Heart right ventricle (tissue), 16 donors: ENCODE measurements at regions not wholly inside any gene's neighbourhood (a gene's known extent, or its start where the extent isn't known, plus 50 kb on each side); places are given as distances from the start of the nearest gene placed in this dataset.

ENCODE experiments used
- ATAC-seq, 8 donors: fragments of 200-7000 bp; cut with Tn5 transposase; one replicate each; pipeline ENCODE4 v1.9.1; 2020; ENCODE audit warnings: mild to moderate bottlenecking in 8 of 8, moderate library complexity in 8 of 8, moderate number of reproducible peaks in 1 of 8
- DNase-seq, 2 donors: peaks; one replicate each; pipeline ENCODE4 v3.0.0-alpha.2; 2020
- H3K27ac ChIP-seq, 10 donors: fragments of 200-600 bp; sonication (generic) in 2 of 10; one replicate each; pipeline versions ENCODE4 v1.5.0 to v1.8.0; 2020 to 2022; ENCODE audit warnings: mild to moderate bottlenecking in 3 of 10
- H3K27me3 ChIP-seq, 7 donors: fragments of 200-600 bp; one replicate each; pipeline ENCODE4 v1.8.0; 2021 to 2022; ENCODE audit warnings: mild to moderate bottlenecking in 2 of 7
- H3K36me3 ChIP-seq, 9 donors: fragments of 200-600 bp; sonication (generic) in 1 of 9; one replicate each; pipeline versions ENCODE4 v1.5.0 to v1.8.0; 2020 to 2022; ENCODE audit warnings: mild to moderate bottlenecking in 2 of 9
- H3K4me1 ChIP-seq, 9 donors: fragments of 200-600 bp; sonication (generic) in 1 of 9; one replicate each; pipeline versions ENCODE4 v1.5.0 to v1.8.0; 2020 to 2022; ENCODE audit warnings: mild to moderate bottlenecking in 4 of 9
- H3K4me3 ChIP-seq, 10 donors: fragments of 200-600 bp; sonication (generic) in 2 of 10; one replicate each; pipeline versions ENCODE4 v1.5.0 to v1.8.0; 2020 to 2022; ENCODE audit warnings: mild to moderate bottlenecking in 7 of 10, moderate library complexity in 2 of 10
- H3K9me3 ChIP-seq, 11 donors: fragments of 200-600 bp in 10 of 11; sonication (generic) in 2 of 11; one replicate each; pipeline versions ENCODE4 v1.5.0 to v1.8.0; 2013 to 2022; ENCODE audit warnings: mild to moderate bottlenecking in 2 of 11, control low read depth in 1 of 11, moderate library complexity in 1 of 11
- CTCF ChIP-seq, 9 donors: fragments of 200-600 bp; sonication (generic) in 2 of 9; IDR thresholded peaks; one replicate each; pipeline versions ENCODE4 v1.5.0 to v1.8.0; 2021 to 2022; ENCODE audit warnings: antibody characterized with exemption in 9 of 9, mild to moderate bottlenecking in 5 of 9, moderate library complexity in 1 of 9
- WGBS, 2 donors: extraction: QIAGEN DNeasy Blood & Tissue Kit; methylation state at CpG; one replicate each; pipeline ENCODE4 v1.1.7; 2013; ENCODE audit warnings: inconsistent platforms in 1 of 2; 5-methylcytosine and 5-hydroxymethylcytosine counted together
- intact Hi-C, 10 donors: fragments of 100-400 bp; cut with DNase I; formaldehyde crosslinking; loops; one replicate each; pipeline versions ENCODE4 v1.11.1 to v1.14.2; 2022
- donor health status: Arrhythmogenic right ventricular cardiomyopathy.
- donor health status: ischemic (EF 13 %, LVEDD 7.1; RV severe dilation, severe dysfunction).
- donor health status: healthy with polysubstance abuse.
- donor health status: DM: no; HTN: yes; CAD: no.
- donor health status: DM: no; HTN: no; CAD: no.
- donor health status: ischemic (EF 25% LVEDD 6.9; RV normal size, moderate dysfunction).
- donor health status: ischemic (EF 25% LVEDD 5.7; RV mildly dilated, moderate dysfunction).
- donor health status: healthy.
- donor health status: DM: yes; HTN: yes; CAD: no.
- donor health status: Ischemic cardiomyopathy.
- donor health status: ischemic (EF 35%, LVEDD 5.7; RV mildly dilated, moderate dysfunction).
- donor health status: nonischemic (EF 11% LVEDD 7.7; RV severe dilation, severe dysfunction).
- donor health status: DM: yes; HTN: yes; CAD: no.
- donor health status: PGD.
- donor health status: ischemic (EF 29% LVEDD 5.4; RV normal size, mild dysfunction).
- donor health status: nonischemic (EF 23%, LVEDD 6.1; RV moderate dilation, normal function).

- 80 to 87% methylated on average over 2 of the region's 2 CpGs for WGBS, 2 donors
- no peak for ATAC-seq
- no peak overlapping the region for H3K4me3 ChIP-seq
These were observed 364.0 kb downstream of the ZIC1 start for GRCh38 chr3:147773116-147773630.

GRCh38 chr3:147775411-147775810 is 366.2 kb downstream of the ZIC1 start:
- no peaks in the 10 kb centered on the region for H3K36me3 ChIP-seq
- no peak overlapping the region for H3K27ac ChIP-seq
- DNase-seq (no peak), ATAC-seq (no peak)
- WGBS, 2 donors, result 76 to 92% methylated on average over 2 of the region's 2 CpGs
- H3K4me3 ChIP-seq, result no peak overlapping the region
- intact Hi-C loops, result no loop called here
- no peaks in the 10 kb centered on the region for H3K27me3 ChIP-seq
- no peaks in the 10 kb centered on the region for H3K4me1 ChIP-seq
- no peaks in the 10 kb centered on the region for H3K9me3 ChIP-seq
- no peak for TF ChIP-seq CTCF (IDR thresholded peaks at IDR 0.05)

More at GRCh38 chr3:147773116-147773630, 364.0 kb downstream of the ZIC1 start:
- TF ChIP-seq CTCF (IDR thresholded peaks at IDR 0.05), result no peak
- Histone ChIP-seq H3K9me3 (no peaks in the 10 kb centered on the region), H3K27ac (no peak overlapping the region), H3K4me1 (no peaks in the 10 kb centered on the region), H3K27me3 (no peaks in the 10 kb centered on the region), H3K36me3 (no peaks in the 10 kb centered on the region)
- intact Hi-C loops, result no loop called here
- DNase-seq, result no peak

GRCh38 chr3:147775816-147776530 is 366.8 kb downstream of the ZIC1 start:
- DNase-seq (no peak), ATAC-seq (no peak)
- intact Hi-C loops, result no loop called here
- Histone ChIP-seq H3K27ac (no peak overlapping the region), H3K4me3 (no peak overlapping the region), H3K27me3 (no peaks in the 10 kb centered on the region), H3K36me3 (no peaks in the 10 kb centered on the region), H3K4me1 (no peaks in the 10 kb centered on the region), H3K9me3 (no peaks in the 10 kb centered on the region)
- TF ChIP-seq CTCF (IDR thresholded peaks at IDR 0.05), result no peak
- 85 to 91% methylated on average over 4 of the region's 4 CpGs for WGBS, 2 donors

- Histone ChIP-seq H3K4me3 (no peak overlapping the region), H3K36me3 (no peaks in the 10 kb centered on the region), H3K9me3 (no peaks in the 10 kb centered on the region), H3K4me1 (no peaks in the 10 kb centered on the region), H3K27me3 (no peaks in the 10 kb centered on the region), H3K27ac (no peak overlapping the region)
- intact Hi-C loops, result no loop called here
- 60 to 61% methylated on average over 2 of the region's 2 CpGs for WGBS, 2 donors
- no peak for DNase-seq
- ATAC-seq, result no peak
- TF ChIP-seq CTCF (IDR thresholded peaks at IDR 0.05), result no peak
These were observed 384.7 kb downstream of the ZIC1 start for GRCh38 chr3:147793841-147794240.
